ENCODE measurements at regions not wholly inside any gene's neighbourhood (a gene's known extent, or its start where the extent isn't known, plus 50 kb on each side); places are given as distances from the start of the nearest gene placed in this dataset.

DNA sequence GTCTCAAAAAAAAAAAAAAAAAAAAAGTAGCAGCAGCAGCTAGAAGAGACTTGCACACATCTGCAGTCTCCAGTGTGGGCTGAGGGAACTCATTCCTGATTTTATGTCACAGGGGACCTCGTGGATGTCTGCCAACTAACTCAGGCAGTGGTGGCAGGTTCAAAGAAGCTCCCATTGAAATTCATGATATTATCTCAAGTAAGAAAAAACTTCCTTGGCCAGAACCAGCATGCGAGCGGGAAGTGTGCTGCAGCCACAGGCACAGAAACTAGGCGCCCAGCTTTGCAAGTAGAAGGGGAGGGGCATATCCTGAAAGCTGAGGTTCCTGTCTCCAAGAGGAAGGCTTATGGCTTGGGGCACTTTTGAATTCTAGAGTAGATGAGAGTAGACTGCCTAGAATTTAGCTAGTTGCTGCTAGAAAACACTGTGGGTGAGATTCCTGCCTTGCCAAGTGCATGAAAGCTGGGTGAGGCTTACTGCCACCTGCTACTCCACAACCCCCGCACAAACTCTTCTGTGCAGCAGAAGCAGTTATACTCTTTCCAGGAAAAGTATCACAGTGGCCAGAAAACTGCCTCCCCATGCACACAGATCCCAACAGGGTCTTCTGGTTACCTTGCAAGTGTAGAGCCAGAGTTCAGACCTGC lies 603.8 kb upstream of the CA10 start:
- no peaks in the 10 kb centered on the region for H3K9me3 ChIP-seq
- no peak for ATAC-seq
- no peak for TF ChIP-seq CTCF (IDR thresholded peaks at IDR 0.05)
- TF ChIP-seq POLR2A (IDR thresholded peaks at IDR 0.05) = no peak
- H3K4me1 ChIP-seq = no peaks in the 10 kb centered on the region
- no peak overlapping the region for H3K4me3 ChIP-seq
- intact Hi-C loops (cut with DNase I) = no loop called here
- no peak overlapping the region for H3K27ac ChIP-seq
- WGBS (ENCODE audit: insufficient coverage, low coverage, low lambda C conversion rate, missing lambda C conversion rate) = 31% methylated on average over 4 of the region's 5 CpGs
- H3K36me3 ChIP-seq = no peaks in the 10 kb centered on the region
- no peak for DNase-seq
- no peaks in the 10 kb centered on the region for H3K27me3 ChIP-seq

DNA sequence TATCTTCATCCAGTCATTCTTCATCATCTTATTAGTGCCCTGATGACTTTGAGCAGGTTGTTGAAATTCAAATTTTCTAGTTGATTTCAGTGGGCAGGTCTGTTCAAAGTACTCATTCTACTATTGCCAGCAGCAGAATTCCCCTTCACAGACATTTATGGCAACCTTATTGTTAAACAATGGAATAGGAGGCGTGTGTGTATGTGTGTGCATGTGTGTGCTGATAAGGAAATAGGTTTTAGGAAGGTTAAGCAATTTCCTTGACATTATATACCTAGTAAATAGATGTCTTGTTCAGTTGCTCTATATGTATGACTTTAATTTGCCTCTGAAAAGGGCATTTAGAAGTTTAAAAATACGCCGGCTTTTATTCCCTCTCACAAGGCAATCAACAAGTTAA lies 601.4 kb upstream of the CA10 start:
- WGBS (ENCODE audit: insufficient coverage, low coverage, low lambda C conversion rate, missing lambda C conversion rate) = 66% methylated on average over 3 of the region's 3 CpGs
- ATAC-seq (no peak), DNase-seq (no peak)
- Histone ChIP-seq H3K9me3 (no peaks in the 10 kb centered on the region), H3K27ac (no peak overlapping the region), H3K4me3 (no peak overlapping the region), H3K36me3 (no peaks in the 10 kb centered on the region), H3K4me1 (no peaks in the 10 kb centered on the region), H3K27me3 (no peaks in the 10 kb centered on the region)
- TF ChIP-seq POLR2A (IDR thresholded peaks at IDR 0.05) = no peak
- TF ChIP-seq CTCF (IDR thresholded peaks at IDR 0.05) = no peak
- intact Hi-C loops (cut with DNase I) = no loop called here

GRCh38 chr17:52758481-52758880 lies 600.0 kb upstream of the CA10 start:
- no peaks in the 10 kb centered on the region for H3K4me1 ChIP-seq
- no peak overlapping the region for H3K27ac ChIP-seq
- H3K9me3 ChIP-seq = no peaks in the 10 kb centered on the region
- no peaks in the 10 kb centered on the region for H3K36me3 ChIP-seq
- H3K27me3 ChIP-seq = no peaks in the 10 kb centered on the region
- intact Hi-C loops (cut with DNase I) = no loop called here
- no peak overlapping the region for H3K4me3 ChIP-seq
- TF ChIP-seq POLR2A (IDR thresholded peaks at IDR 0.05) (no peak), CTCF (IDR thresholded peaks at IDR 0.05) (no peak)
- ATAC-seq (no peak), DNase-seq (no peak)
- WGBS (ENCODE audit: insufficient coverage, low coverage, low lambda C conversion rate, missing lambda C conversion rate) = 36% methylated on average over 1 of the region's 1 CpG

DNA sequence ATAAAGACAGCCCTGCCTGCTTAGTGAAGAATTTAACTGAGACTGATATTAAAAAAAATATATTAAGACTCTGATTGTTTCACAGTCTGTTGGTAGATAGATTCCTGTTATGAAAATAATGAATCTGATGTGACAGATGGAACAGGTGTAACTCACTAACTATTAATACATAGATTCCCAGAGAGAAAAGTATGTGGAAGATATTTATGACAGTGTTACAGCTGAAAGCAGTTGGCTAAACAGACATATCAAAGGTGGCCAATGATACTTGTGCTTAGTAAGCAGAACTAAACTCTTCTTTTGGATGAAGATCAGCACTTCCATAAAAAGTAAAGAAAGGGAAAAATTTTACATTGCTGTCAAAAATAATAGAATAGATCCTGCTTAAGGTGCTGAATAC lies 598.2 kb upstream of the CA10 start:
- no peaks in the 10 kb centered on the region for H3K9me3 ChIP-seq
- H3K4me1 ChIP-seq = no peaks in the 10 kb centered on the region
- TF ChIP-seq CTCF (IDR thresholded peaks at IDR 0.05) (no peak), POLR2A (IDR thresholded peaks at IDR 0.05) (no peak)
- no peaks in the 10 kb centered on the region for H3K27me3 ChIP-seq
- no peak overlapping the region for H3K4me3 ChIP-seq
- H3K36me3 ChIP-seq = no peaks in the 10 kb centered on the region
- H3K27ac ChIP-seq = no peak overlapping the region
- ATAC-seq = no peak
- intact Hi-C loops (cut with DNase I) = no loop called here
- DNase-seq = no peak

DNA sequence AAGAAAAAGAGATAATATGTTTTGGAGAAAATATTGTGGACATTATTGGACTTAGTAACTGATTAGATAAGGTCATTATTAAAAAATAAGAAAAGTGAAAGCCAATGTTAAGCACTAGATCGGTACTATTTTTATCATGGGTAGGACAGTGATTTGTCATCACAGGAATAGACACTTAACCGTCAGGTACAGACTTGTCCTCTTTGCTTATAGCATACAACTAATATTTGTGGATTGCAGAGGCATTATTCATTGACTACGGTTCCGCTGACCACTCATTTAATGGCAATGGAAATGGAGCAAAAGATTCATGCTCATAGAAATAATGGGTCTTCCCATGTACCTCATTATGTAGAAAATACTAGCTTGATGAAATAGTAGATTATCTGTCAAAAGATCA lies 596.3 kb upstream of the CA10 start:
- DNase-seq = no peak
- H3K9me3 ChIP-seq = no peaks in the 10 kb centered on the region
- no peak overlapping the region for H3K27ac ChIP-seq
- no peaks in the 10 kb centered on the region for H3K27me3 ChIP-seq
- H3K4me3 ChIP-seq = no peak overlapping the region
- 72% methylated on average over 4 of the region's 4 CpGs for WGBS (ENCODE audit: insufficient coverage, low coverage, low lambda C conversion rate, missing lambda C conversion rate)
- intact Hi-C loops (cut with DNase I) = no loop called here
- no peaks in the 10 kb centered on the region for H3K4me1 ChIP-seq
- H3K36me3 ChIP-seq = no peaks in the 10 kb centered on the region
- ATAC-seq = no peak
- TF ChIP-seq CTCF (IDR thresholded peaks at IDR 0.05) = no peak
- no peak for TF ChIP-seq POLR2A (IDR thresholded peaks at IDR 0.05)
